CD4-positive, CD25-positive, alpha-beta regulatory T cell (primary cell): ENCODE measurements at regions not wholly inside any gene's neighbourhood (a gene's known extent, or its start where the extent isn't known, plus 50 kb on each side); places are given as distances from the start of the nearest gene placed in this dataset.

Experiments used
- ATAC-seq, 2 donors: fragments of 150-1000 bp; cut with Tn5 transposase; one replicate each; pipeline ENCODE4 v1.10.0; 2021; ENCODE audit warnings: low read depth in 2 of 2, moderate number of reproducible peaks in 2 of 2, moderate library complexity in 1 of 2
- DNase-seq, 3 donors: peaks; one replicate each; pipeline versions ENCODE4 v3.0.0 to v3.0.0-alpha.2; 2012 to 2022; ENCODE audit warnings: mixed read lengths in 1 of 3
- H3K27ac ChIP-seq: one replicate; pipeline ENCODE4 v1.7.0; 2013; ENCODE audit warnings: mild to moderate bottlenecking, low read length; ENCODE audit not compliant: insufficient read depth, poor library complexity, severe bottlenecking
- H3K27me3 ChIP-seq: one replicate; pipeline ENCODE4 v1.7.0; 2013; ENCODE audit warnings: low read length; ENCODE audit not compliant: control insufficient read depth, insufficient read depth
- H3K36me3 ChIP-seq: one replicate; pipeline ENCODE4 v1.7.0; 2013; ENCODE audit warnings: mild to moderate bottlenecking, low read length, moderate library complexity; ENCODE audit not compliant: control insufficient read depth, insufficient read depth
- H3K4me1 ChIP-seq: 2 replicates; pipeline ENCODE4 v1.7.0; 2013; ENCODE audit warnings: mild to moderate bottlenecking, low read length; ENCODE audit not compliant: insufficient read depth, control insufficient read depth, poor library complexity, severe bottlenecking
- H3K4me3 ChIP-seq: one replicate; pipeline ENCODE4 v1.7.0; 2013; ENCODE audit warnings: low read depth, mild to moderate bottlenecking, low read length, moderate library complexity
- H3K9me3 ChIP-seq, 2 experiments: 1 replicate in 1 of 2; 2 replicates in 1 of 2; pipeline ENCODE4 v1.7.0; 2013; ENCODE audit warnings: low read length in 2 of 2, mild to moderate bottlenecking in 1 of 2, moderate library complexity in 1 of 2; ENCODE audit not compliant: control insufficient read depth in 2 of 2
- H3K27ac Mint-ChIP-seq, 3 donors: one replicate each; pipeline ENCODE4 v1.8.0; 2020 to 2022; ENCODE audit warnings: mild to moderate bottlenecking in 3 of 3, mixed read lengths in 3 of 3, moderate library complexity in 2 of 3
- H3K27me3 Mint-ChIP-seq: one replicate; pipeline ENCODE4 v1.8.0; 2022; ENCODE audit warnings: mild to moderate bottlenecking, mixed read lengths
- H3K36me3 Mint-ChIP-seq: one replicate; pipeline ENCODE4 v1.8.0; 2020; ENCODE audit warnings: mixed read lengths
- H3K4me1 Mint-ChIP-seq, 4 donors: one replicate each; pipeline ENCODE4 v1.8.0; 2020 to 2022; ENCODE audit warnings: mixed read lengths in 4 of 4, mild to moderate bottlenecking in 1 of 4
- H3K4me3 Mint-ChIP-seq, 4 donors: one replicate each; pipeline ENCODE4 v1.8.0; 2020 to 2022; ENCODE audit warnings: mild to moderate bottlenecking in 4 of 4, mixed read lengths in 4 of 4, moderate library complexity in 3 of 4
- H3K9me3 Mint-ChIP-seq, 7 donors: one replicate each; pipeline ENCODE4 v1.8.0; 2020 to 2022; ENCODE audit warnings: mixed read lengths in 7 of 7, mild to moderate bottlenecking in 3 of 7, moderate library complexity in 2 of 7

GRCh38 chr1:186605762-186606350, 74.4 kb downstream of the PTGS2 start:
- no peak for ATAC-seq
- Mint-ChIP-seq H3K27ac (no peak overlapping the region), H3K4me1 (no peaks in the 10 kb centered on the region), H3K4me3 (no peak overlapping the region), H3K9me3 (peaks cover 0 to 10% (median 5%) of the 10 kb centered on the region in 7 donors), H3K36me3 (no peaks in the 10 kb centered on the region), H3K27me3 (peaks cover 19% of the 10 kb centered on the region)
- Histone ChIP-seq H3K4me3 (no peak overlapping the region), H3K27me3 (no peaks in the 10 kb centered on the region), H3K27ac (no peak overlapping the region), H3K36me3 (no peaks in the 10 kb centered on the region), H3K4me1 (no peaks in the 10 kb centered on the region), H3K9me3 (no peaks in the 10 kb centered on the region)
- peak in 1 of 3 donors; percentile 23 for DNase-seq

DNA sequence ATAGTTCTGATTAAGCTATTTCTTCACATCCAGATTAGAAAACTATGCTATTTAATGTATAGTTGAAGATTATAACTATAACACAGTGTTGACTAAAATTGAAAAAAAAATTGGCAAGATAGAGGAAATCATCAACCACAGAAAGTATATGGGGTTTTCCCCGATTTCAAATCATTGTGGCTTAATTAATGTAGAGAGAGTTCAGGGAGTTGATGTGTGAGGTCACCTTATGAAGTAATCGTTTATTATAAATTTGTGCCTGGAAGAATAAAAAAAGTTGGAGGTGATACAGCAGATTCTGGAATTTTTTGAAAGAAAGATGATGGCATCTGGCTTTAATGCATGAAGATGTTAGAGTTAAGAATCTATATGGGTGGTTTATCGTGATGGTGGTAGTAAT, 84.3 kb downstream of the PTGS2 start:
- H3K27me3 ChIP-seq = no peaks in the 10 kb centered on the region
- Mint-ChIP-seq H3K27ac (no peak overlapping the region), H3K4me3 (no peak overlapping the region), H3K9me3 (peaks cover 0 to 20% (median 10%) of the 10 kb centered on the region in 7 donors), H3K27me3 (peaks cover 10% of the 10 kb centered on the region), H3K36me3 (no peaks in the 10 kb centered on the region), H3K4me1 (peaks cover 0 to 8% (median 2%) of the 10 kb centered on the region in 4 donors)
- ATAC-seq (no peak), DNase-seq (peak in 1 of 3 donors; percentile 4)
- no peaks in the 10 kb centered on the region for H3K4me1 ChIP-seq
- H3K4me3 ChIP-seq = no peak overlapping the region
- no peaks in the 10 kb centered on the region for H3K36me3 ChIP-seq
- H3K9me3 ChIP-seq = no peaks in the 10 kb centered on the region
- no peak overlapping the region for H3K27ac ChIP-seq

- Histone ChIP-seq H3K27me3 (no peaks in the 10 kb centered on the region), H3K36me3 (no peaks in the 10 kb centered on the region), H3K27ac (no peak overlapping the region), H3K4me3 (no peak overlapping the region), H3K9me3 (no peaks in the 10 kb centered on the region), H3K4me1 (no peaks in the 10 kb centered on the region)
- Mint-ChIP-seq H3K36me3 (no peaks in the 10 kb centered on the region), H3K27me3 (peaks cover 4% of the 10 kb centered on the region), H3K9me3 (peaks cover 0 to 10% (median 6%) of the 10 kb centered on the region in 7 donors), H3K4me3 (no peak overlapping the region), H3K27ac (no peak overlapping the region), H3K4me1 (no peaks in the 10 kb centered on the region)
- ATAC-seq (no peak), DNase-seq (no peak)
These were observed 101.8 kb downstream of the PTGS2 start for GRCh38 chr1:186578325-186579016.

DNA sequence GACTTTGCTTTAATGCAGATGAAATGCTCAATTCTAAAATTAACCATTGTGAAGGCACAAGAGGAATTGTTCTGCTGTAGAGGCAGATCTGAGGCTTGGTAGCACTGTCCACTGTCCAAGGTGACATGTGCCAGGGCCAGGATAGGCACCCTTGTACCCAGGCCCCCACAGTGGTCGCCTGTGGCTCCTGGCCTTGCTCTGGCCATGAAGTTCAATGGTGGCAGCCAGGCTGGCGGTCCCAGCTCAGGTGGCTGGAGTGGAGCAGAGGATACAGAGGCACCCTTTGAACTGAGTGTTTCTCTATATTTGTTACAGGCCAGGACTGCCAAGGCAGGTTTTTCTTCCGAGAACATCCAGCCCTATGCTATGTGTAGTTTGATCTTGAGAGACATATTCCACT, 102.6 kb downstream of the PTGS2 start:
- Mint-ChIP-seq H3K36me3 (no peaks in the 10 kb centered on the region), H3K9me3 (peaks cover 0 to 5% (median under 1%) of the 10 kb centered on the region in 7 donors), H3K27ac (no peak overlapping the region), H3K4me1 (no peaks in the 10 kb centered on the region), H3K27me3 (peaks cover 4% of the 10 kb centered on the region), H3K4me3 (no peak overlapping the region)
- Histone ChIP-seq H3K27me3 (no peaks in the 10 kb centered on the region), H3K9me3 (no peaks in the 10 kb centered on the region), H3K4me3 (no peak overlapping the region), H3K27ac (no peak overlapping the region), H3K4me1 (no peaks in the 10 kb centered on the region), H3K36me3 (no peaks in the 10 kb centered on the region)
- DNase-seq (no peak), ATAC-seq (no peak)

DNA sequence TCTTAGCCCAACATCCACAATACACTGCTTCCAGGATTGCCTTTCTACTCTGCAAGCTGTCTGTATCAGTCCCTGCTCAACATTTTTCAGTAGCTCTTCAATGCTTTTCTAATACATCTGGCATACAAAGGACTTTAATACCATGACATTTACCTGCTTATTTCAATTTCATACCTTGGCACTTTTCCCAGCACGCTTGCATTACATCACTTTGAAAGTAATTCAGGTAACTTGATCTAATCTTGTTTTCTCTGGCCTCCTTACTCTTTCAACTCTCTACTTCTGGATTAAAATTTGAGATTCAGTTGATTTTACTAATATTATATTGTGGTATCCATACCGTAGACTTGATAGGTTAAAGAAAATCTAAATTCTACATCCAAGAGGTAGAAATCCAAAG, 103.0 kb downstream of the PTGS2 start:
- H3K4me3 ChIP-seq = no peak overlapping the region
- H3K4me3 Mint-ChIP-seq = no peak overlapping the region
- ATAC-seq (no peak), DNase-seq (no peak)
- no peak overlapping the region for H3K27ac ChIP-seq
- H3K36me3 ChIP-seq = no peaks in the 10 kb centered on the region
- H3K4me1 ChIP-seq = no peaks in the 10 kb centered on the region
- no peak overlapping the region for H3K27ac Mint-ChIP-seq
- no peaks in the 10 kb centered on the region for H3K4me1 Mint-ChIP-seq
- no peaks in the 10 kb centered on the region for H3K9me3 ChIP-seq
- H3K27me3 ChIP-seq = no peaks in the 10 kb centered on the region
- H3K9me3 Mint-ChIP-seq = peaks cover 0 to 4% (median 0%) of the 10 kb centered on the region in 7 donors
- no peaks in the 10 kb centered on the region for H3K36me3 Mint-ChIP-seq
- peaks cover 4% of the 10 kb centered on the region for H3K27me3 Mint-ChIP-seq

DNA sequence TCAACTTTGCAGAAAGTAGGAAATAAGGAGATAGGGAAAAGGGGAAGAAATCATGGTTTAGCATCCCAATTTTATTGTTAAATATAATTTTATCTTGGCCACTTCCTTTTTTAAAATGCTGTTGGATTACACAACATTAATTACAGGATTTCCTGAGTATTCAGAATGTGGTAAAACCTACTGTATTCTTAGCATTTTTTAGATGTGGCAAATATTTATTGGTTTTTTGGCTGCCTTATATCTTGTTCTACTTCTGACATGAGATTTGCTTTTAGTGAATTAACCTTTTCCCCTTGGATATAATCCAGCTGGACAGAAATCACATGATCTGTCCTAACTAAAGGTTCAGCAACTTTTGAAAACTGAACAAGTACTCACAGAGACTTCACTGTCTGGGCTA, 104.9 kb downstream of the PTGS2 start:
- Histone ChIP-seq H3K4me3 (no peak overlapping the region), H3K27ac (no peak overlapping the region), H3K4me1 (no peaks in the 10 kb centered on the region), H3K36me3 (no peaks in the 10 kb centered on the region), H3K9me3 (no peaks in the 10 kb centered on the region), H3K27me3 (no peaks in the 10 kb centered on the region)
- Mint-ChIP-seq H3K4me3 (no peak overlapping the region), H3K4me1 (no peaks in the 10 kb centered on the region), H3K9me3 (peaks cover 0 to 5% (median 0%) of the 10 kb centered on the region in 7 donors), H3K36me3 (no peaks in the 10 kb centered on the region), H3K27ac (no peak overlapping the region), H3K27me3 (peaks cover 4% of the 10 kb centered on the region)
- ATAC-seq = no peak
- DNase-seq = no peak

- no peak for DNase-seq
- Histone ChIP-seq H3K4me3 (no peak overlapping the region), H3K27me3 (no peaks in the 10 kb centered on the region), H3K27ac (no peak overlapping the region), H3K4me1 (no peaks in the 10 kb centered on the region), H3K36me3 (no peaks in the 10 kb centered on the region), H3K9me3 (no peaks in the 10 kb centered on the region)
- H3K9me3 Mint-ChIP-seq = peaks cover 0 to 5% (median 0%) of the 10 kb centered on the region in 7 donors
- H3K4me3 Mint-ChIP-seq = no peak overlapping the region
- H3K36me3 Mint-ChIP-seq = no peaks in the 10 kb centered on the region
- H3K4me1 Mint-ChIP-seq = no peaks in the 10 kb centered on the region
- ATAC-seq = no peak
- peaks cover 4% of the 10 kb centered on the region for H3K27me3 Mint-ChIP-seq
- H3K27ac Mint-ChIP-seq = no peak overlapping the region
These were observed 105.3 kb downstream of the PTGS2 start for GRCh38 chr1:186574926-186575325.

DNA sequence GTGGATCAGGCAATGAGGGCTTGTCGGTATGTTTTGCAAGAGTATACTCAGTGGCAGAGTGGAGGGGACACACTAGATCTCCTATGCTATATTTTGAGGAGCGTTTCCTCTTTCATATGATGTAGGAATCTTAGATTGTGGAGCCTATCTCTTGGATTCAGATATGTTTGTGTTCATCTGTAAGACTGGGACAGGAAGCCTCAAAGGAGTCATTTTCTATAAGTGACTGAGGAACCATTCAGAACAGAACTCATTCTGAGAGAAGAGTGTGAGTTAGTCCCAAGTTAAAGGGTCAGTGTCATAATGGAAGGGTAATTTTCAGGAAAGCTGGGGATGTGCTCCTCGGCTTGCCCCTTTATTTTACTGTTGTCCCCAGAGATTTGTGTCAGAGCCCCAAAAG, 107.7 kb downstream of the PTGS2 start:
- no peaks in the 10 kb centered on the region for H3K27me3 ChIP-seq
- H3K4me1 ChIP-seq = no peaks in the 10 kb centered on the region
- ATAC-seq = no peak
- DNase-seq = no peak
- H3K9me3 ChIP-seq = no peaks in the 10 kb centered on the region
- H3K4me1 Mint-ChIP-seq = no peaks in the 10 kb centered on the region
- H3K4me3 Mint-ChIP-seq = no peak overlapping the region
- no peaks in the 10 kb centered on the region for H3K36me3 ChIP-seq
- H3K4me3 ChIP-seq = no peak overlapping the region
- no peaks in the 10 kb centered on the region for H3K36me3 Mint-ChIP-seq
- no peak overlapping the region for H3K27ac Mint-ChIP-seq
- no peak overlapping the region for H3K27ac ChIP-seq
- peaks cover 0 to 5% (median 0%) of the 10 kb centered on the region in 7 donors for H3K9me3 Mint-ChIP-seq
- H3K27me3 Mint-ChIP-seq = peaks cover 4% of the 10 kb centered on the region
